DND-41 (cell line): ENCODE measurements at regions not wholly inside any gene's neighbourhood (a gene's known extent, or its start where the extent isn't known, plus 50 kb on each side); places are given as distances from the start of the nearest gene placed in this dataset.

Experiments
- ATAC-seq: fragments of 200-7000 bp; cut with Tn5 transposase; 3 replicates; pipeline ENCODE4 v1.9.1; 2021; ENCODE audit warnings: low read depth; ENCODE audit not compliant: insufficient read depth
- DNase-seq: peaks from one replicate; pipeline ENCODE4 v3.0.0-alpha.2; 2020
- H2AFZ ChIP-seq: 2 replicates; pipeline ENCODE4 v1.6.0; 2012; ENCODE audit warnings: low read depth, low read length
- H3K27ac ChIP-seq: 2 replicates; pipeline ENCODE4 v1.5.1; 2012; ENCODE audit warnings: low read length, inconsistent platforms
- H3K27me3 ChIP-seq: fragments of 200-600 bp; sonication (generic); 2 replicates; pipeline ENCODE4 v1.6.0; 2012; ENCODE audit warnings: low read length, mild to moderate bottlenecking, inconsistent platforms; ENCODE audit not compliant: insufficient read depth, poor library complexity
- H3K36me3 ChIP-seq: 2 replicates; pipeline ENCODE4 v1.5.1; 2012; ENCODE audit warnings: low read length, inconsistent platforms; ENCODE audit not compliant: insufficient read depth
- H3K4me1 ChIP-seq: 2 replicates; pipeline ENCODE4 v1.5.1; 2012; ENCODE audit warnings: mild to moderate bottlenecking, low read length; ENCODE audit not compliant: insufficient read depth
- H3K4me2 ChIP-seq: 2 replicates; pipeline ENCODE4 v1.6.0; 2012; ENCODE audit warnings: mild to moderate bottlenecking, moderate library complexity, low read length, inconsistent platforms; ENCODE audit not compliant: insufficient read depth
- H3K4me3 ChIP-seq, 2 experiments: fragments of 200-600 bp in 1 of 2; shearing (Covaris generic) in 1 of 2; 2 replicates each; pipeline ENCODE4 v1.5.1; 2012 to 2016; ENCODE audit warnings: inconsistent platforms in 2 of 2, low read length in 2 of 2, mild to moderate bottlenecking in 2 of 2, low read depth in 1 of 2, moderate library complexity in 1 of 2
- H3K79me2 ChIP-seq: 2 replicates; pipeline ENCODE4 v1.6.0; 2012; ENCODE audit warnings: low read length, inconsistent platforms; ENCODE audit not compliant: insufficient read depth
- H3K9ac ChIP-seq: 2 replicates; pipeline ENCODE4 v1.6.0; 2012; ENCODE audit warnings: low read depth, mild to moderate bottlenecking, inconsistent platforms, low read length, moderate library complexity
- H3K9me3 ChIP-seq: 2 replicates; pipeline ENCODE4 v1.5.1; 2012; ENCODE audit warnings: low read length, moderate library complexity, mild to moderate bottlenecking, inconsistent platforms; ENCODE audit not compliant: insufficient read depth, severe bottlenecking
- H4K20me1 ChIP-seq: 2 replicates; pipeline ENCODE4 v1.6.0; 2012; ENCODE audit warnings: low read length; ENCODE audit not compliant: insufficient read depth
- CTCF ChIP-seq: IDR thresholded peaks from 2 replicates; pipeline ENCODE4 v1.5.1; 2012; ENCODE audit warnings: borderline replicate concordance, low read length, moderate library complexity, mild to moderate bottlenecking; ENCODE audit not compliant: poor library complexity, severe bottlenecking; ENCODE audit errors: extremely low read depth
- EZH2 ChIP-seq: IDR thresholded peaks from 3 replicates; pipeline ENCODE4 v1.6.1; 2012; ENCODE audit warnings: borderline replicate concordance, low read depth, mild to moderate bottlenecking, moderate library complexity, low read length, inconsistent platforms; ENCODE audit not compliant: severe bottlenecking

- Histone ChIP-seq H2AFZ (no peak overlapping the region), H3K4me2 (no peak overlapping the region), H3K4me3 (no peak overlapping the region), H3K36me3 (no peaks in the 10 kb centered on the region), H3K27ac (no peak overlapping the region), H3K9ac (no peak overlapping the region), H3K9me3 (no peaks in the 10 kb centered on the region), H3K27me3 (no peaks in the 10 kb centered on the region), H3K79me2 (no peaks in the 10 kb centered on the region), H4K20me1 (no peaks in the 10 kb centered on the region), H3K4me1 (no peaks in the 10 kb centered on the region)
- TF ChIP-seq CTCF = no peak
- no peak for TF ChIP-seq EZH2
- no peak for ATAC-seq
- DNase-seq = no peak
Observed at GRCh38 chrX:23478561-23478960, 143.9 kb downstream of the PTCHD1 start.

- Histone ChIP-seq H3K4me2 (no peak overlapping the region), H2AFZ (no peak overlapping the region), H3K4me1 (no peaks in the 10 kb centered on the region), H3K27ac (no peak overlapping the region), H4K20me1 (no peaks in the 10 kb centered on the region), H3K36me3 (no peaks in the 10 kb centered on the region), H3K9me3 (no peaks in the 10 kb centered on the region), H3K79me2 (no peaks in the 10 kb centered on the region), H3K27me3 (no peaks in the 10 kb centered on the region), H3K4me3 (no peak overlapping the region), H3K9ac (no peak overlapping the region)
- TF ChIP-seq CTCF = no peak
- TF ChIP-seq EZH2 = no peak
- ATAC-seq (no peak), DNase-seq (no peak)
Observed at GRCh38 chrX:23482561-23482960, 147.9 kb downstream of the PTCHD1 start.

- no peaks in the 10 kb centered on the region for H3K9me3 ChIP-seq
- ATAC-seq = no peak
Observed at GRCh38 chrX:23483396-23483795, 148.7 kb downstream of the PTCHD1 start.

More at GRCh38 chrX:23483396-23483795, 148.7 kb downstream of the PTCHD1 start:
- no peak for DNase-seq
- H3K27ac ChIP-seq = no peak overlapping the region
- no peaks in the 10 kb centered on the region for H3K27me3 ChIP-seq
- no peaks in the 10 kb centered on the region for H3K36me3 ChIP-seq
- no peak overlapping the region for H3K9ac ChIP-seq
- no peak overlapping the region for H3K4me2 ChIP-seq
- TF ChIP-seq EZH2 (no peak), CTCF (no peak)
- H2AFZ ChIP-seq = no peak overlapping the region
- no peaks in the 10 kb centered on the region for H3K79me2 ChIP-seq
- H4K20me1 ChIP-seq = no peaks in the 10 kb centered on the region
- no peaks in the 10 kb centered on the region for H3K4me1 ChIP-seq
- no peak overlapping the region for H3K4me3 ChIP-seq
